ENCODE measurements at regions not wholly inside any gene's neighbourhood (a gene's known extent, or its start where the extent isn't known, plus 50 kb on each side); places are given as distances from the start of the nearest gene placed in this dataset.

DNA sequence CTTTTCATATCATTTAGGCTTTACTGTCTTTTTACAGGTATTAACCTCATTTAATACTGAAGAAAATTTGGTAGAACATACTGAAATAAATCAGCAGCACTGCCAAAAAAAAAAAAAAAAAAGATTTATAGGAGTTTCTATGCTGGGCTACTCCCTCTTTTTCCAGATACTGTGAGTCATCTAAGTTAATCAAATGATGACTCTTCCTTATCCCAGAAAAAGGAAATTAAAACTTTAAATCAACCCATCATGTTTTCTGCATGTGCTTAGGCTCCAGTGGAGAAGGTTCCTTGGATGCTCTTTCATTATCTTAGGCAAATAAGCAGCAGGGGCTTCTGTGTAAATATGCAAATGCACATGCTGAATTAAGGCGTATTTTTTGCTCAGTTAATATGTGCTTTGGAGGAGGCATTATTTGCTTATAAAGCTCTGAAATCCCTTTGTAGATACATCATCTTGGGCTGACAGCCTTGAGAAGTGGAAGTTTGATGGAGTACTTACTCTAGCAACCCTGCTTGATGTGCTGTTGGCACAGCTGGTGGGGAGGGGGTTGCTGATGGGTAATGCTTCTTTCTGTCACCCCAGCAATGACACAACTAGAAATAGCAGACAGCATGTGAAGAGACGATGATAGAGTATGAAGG, 136.1 kb downstream of the C4orf33 start:
- no peak for TF ChIP-seq EZH2 (IDR thresholded peaks at IDR 0.05; ENCODE audit: borderline replicate concordance, insufficient read depth, low read length, poor library complexity, severe bottlenecking)
- no peak for TF ChIP-seq REST (IDR thresholded peaks at IDR 0.05; ENCODE audit: borderline replicate concordance)
- peak; percentile 89 for TF ChIP-seq EP300 (conservative IDR thresholded peaks at IDR 0.05; ENCODE audit: poor library complexity, severe bottlenecking)
- TF ChIP-seq, protein P1, sequence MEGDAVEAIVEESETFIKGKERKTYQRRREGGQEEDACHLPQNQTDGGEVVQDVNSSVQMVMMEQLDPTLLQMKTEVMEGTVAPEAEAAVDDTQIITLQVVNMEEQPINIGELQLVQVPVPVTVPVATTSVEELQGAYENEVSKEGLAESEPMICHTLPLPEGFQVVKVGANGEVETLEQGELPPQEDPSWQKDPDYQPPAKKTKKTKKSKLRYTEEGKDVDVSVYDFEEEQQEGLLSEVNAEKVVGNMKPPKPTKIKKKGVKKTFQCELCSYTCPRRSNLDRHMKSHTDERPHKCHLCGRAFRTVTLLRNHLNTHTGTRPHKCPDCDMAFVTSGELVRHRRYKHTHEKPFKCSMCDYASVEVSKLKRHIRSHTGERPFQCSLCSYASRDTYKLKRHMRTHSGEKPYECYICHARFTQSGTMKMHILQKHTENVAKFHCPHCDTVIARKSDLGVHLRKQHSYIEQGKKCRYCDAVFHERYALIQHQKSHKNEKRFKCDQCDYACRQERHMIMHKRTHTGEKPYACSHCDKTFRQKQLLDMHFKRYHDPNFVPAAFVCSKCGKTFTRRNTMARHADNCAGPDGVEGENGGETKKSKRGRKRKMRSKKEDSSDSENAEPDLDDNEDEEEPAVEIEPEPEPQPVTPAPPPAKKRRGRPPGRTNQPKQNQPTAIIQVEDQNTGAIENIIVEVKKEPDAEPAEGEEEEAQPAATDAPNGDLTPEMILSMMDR (IDR thresholded peaks at IDR 0.05; ENCODE audit: poor library complexity, severe bottlenecking) = no peak
- TF ChIP-seq POLR2AphosphoS5 (IDR thresholded peaks at IDR 0.05) = peak; percentile 70
- no peak for TF ChIP-seq RAD21 (conservative IDR thresholded peaks at IDR 0.05)
- TF ChIP-seq MXI1 (conservative IDR thresholded peaks at IDR 0.05; ENCODE audit: poor library complexity, severe bottlenecking) = no peak
- TF ChIP-seq SMC3 (conservative IDR thresholded peaks at IDR 0.05; ENCODE audit: poor library complexity) = no peak

Data from neural cell (in vitro differentiated cells).